Uterus (tissue), 2 donors: ENCODE measurements at regions not wholly inside any gene's neighbourhood (a gene's known extent, or its start where the extent isn't known, plus 50 kb on each side); places are given as distances from the start of the nearest gene placed in this dataset.

Experiments used
- POLR2A ChIP-seq, 2 donors: fragments of 450-650 bp; IDR thresholded peaks; one replicate each; pipeline ENCODE4 v1.6.1; 2016; ENCODE audit warnings: antibody characterized with exemption in 2 of 2, mild to moderate bottlenecking in 1 of 2, moderate library complexity in 1 of 2
- TF ChIP-seq, protein P1 (sequence below), 4 experiments: fragments of 200-600 bp in 2 of 4; fragments of 450-650 bp in 2 of 4; sonication (generic) in 2 of 4; IDR thresholded peaks; one replicate each; pipeline ENCODE4 v1.5.1; 2016 to 2019; ENCODE audit warnings: antibody characterized with exemption in 4 of 4, mild to moderate bottlenecking in 2 of 4, moderate library complexity in 1 of 4

DNA sequence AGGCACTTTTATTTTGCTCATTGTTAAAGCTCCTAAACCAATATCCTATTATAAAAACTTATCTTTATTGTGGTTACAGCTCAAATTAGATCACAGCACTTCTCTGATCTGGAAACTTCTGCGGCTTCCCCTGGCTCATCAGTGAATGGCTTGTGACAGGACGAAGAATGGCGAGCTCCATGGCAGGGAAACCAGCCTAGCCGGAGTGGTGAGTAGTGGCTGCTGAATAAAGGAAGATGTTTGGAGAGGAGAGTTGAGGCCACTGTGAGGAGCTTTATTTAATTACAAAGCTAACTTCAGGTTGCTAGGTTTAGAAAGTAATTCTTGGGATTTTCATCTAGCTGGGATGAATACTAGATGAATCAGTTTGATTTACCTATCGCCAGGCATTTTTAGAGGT is 213.5 kb downstream of the CYRIA start:
- TF ChIP-seq, protein P1, sequence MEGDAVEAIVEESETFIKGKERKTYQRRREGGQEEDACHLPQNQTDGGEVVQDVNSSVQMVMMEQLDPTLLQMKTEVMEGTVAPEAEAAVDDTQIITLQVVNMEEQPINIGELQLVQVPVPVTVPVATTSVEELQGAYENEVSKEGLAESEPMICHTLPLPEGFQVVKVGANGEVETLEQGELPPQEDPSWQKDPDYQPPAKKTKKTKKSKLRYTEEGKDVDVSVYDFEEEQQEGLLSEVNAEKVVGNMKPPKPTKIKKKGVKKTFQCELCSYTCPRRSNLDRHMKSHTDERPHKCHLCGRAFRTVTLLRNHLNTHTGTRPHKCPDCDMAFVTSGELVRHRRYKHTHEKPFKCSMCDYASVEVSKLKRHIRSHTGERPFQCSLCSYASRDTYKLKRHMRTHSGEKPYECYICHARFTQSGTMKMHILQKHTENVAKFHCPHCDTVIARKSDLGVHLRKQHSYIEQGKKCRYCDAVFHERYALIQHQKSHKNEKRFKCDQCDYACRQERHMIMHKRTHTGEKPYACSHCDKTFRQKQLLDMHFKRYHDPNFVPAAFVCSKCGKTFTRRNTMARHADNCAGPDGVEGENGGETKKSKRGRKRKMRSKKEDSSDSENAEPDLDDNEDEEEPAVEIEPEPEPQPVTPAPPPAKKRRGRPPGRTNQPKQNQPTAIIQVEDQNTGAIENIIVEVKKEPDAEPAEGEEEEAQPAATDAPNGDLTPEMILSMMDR (IDR thresholded peaks at IDR 0.05), result no peak
- no peak for TF ChIP-seq POLR2A (IDR thresholded peaks at IDR 0.05)
